Peyer's patch (tissue), 4 donors: ENCODE measurements at regions not wholly inside any gene's neighbourhood (a gene's known extent, or its start where the extent isn't known, plus 50 kb on each side); places are given as distances from the start of the nearest gene placed in this dataset.

Experiments
- POLR2A ChIP-seq, 2 donors: fragments of 450-650 bp; IDR thresholded peaks; one replicate each; pipeline ENCODE4 v1.5.1; 2017; ENCODE audit warnings: antibody characterized with exemption in 2 of 2, mild to moderate bottlenecking in 2 of 2, moderate library complexity in 2 of 2
- TF ChIP-seq, protein P1 (sequence below), 6 experiments: fragments of 450-650 bp in 4 of 6; fragments of 200-600 bp in 2 of 6; sonication (generic) in 1 of 6; IDR thresholded peaks; one replicate each; pipeline ENCODE4 v1.5.1; 2017 to 2019; ENCODE audit warnings: antibody characterized with exemption in 6 of 6, mild to moderate bottlenecking in 3 of 6, moderate library complexity in 1 of 6

DNA sequence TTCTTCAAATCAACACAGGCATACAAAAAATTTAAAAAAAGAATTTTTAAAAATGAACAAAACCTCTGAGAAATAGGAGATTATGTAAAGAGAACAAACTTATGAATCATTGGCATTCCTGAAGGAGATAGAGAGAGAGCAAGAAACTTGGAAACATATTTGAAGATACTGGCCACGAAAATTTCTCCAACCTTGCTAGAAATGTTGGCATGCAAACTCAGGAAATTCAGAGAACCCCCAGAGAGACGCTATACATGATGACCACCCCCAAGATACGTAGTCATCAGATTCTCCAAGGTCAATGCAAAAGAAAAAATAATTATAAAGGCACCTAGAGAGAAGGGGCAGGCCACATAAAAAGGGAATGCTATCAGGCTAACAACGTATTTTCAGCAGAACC, 472.5 kb downstream of the MTRR start:
- TF ChIP-seq, protein P1, sequence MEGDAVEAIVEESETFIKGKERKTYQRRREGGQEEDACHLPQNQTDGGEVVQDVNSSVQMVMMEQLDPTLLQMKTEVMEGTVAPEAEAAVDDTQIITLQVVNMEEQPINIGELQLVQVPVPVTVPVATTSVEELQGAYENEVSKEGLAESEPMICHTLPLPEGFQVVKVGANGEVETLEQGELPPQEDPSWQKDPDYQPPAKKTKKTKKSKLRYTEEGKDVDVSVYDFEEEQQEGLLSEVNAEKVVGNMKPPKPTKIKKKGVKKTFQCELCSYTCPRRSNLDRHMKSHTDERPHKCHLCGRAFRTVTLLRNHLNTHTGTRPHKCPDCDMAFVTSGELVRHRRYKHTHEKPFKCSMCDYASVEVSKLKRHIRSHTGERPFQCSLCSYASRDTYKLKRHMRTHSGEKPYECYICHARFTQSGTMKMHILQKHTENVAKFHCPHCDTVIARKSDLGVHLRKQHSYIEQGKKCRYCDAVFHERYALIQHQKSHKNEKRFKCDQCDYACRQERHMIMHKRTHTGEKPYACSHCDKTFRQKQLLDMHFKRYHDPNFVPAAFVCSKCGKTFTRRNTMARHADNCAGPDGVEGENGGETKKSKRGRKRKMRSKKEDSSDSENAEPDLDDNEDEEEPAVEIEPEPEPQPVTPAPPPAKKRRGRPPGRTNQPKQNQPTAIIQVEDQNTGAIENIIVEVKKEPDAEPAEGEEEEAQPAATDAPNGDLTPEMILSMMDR (IDR thresholded peaks at IDR 0.05), result no peak
- TF ChIP-seq POLR2A (IDR thresholded peaks at IDR 0.05), result no peak
